ENCODE measurements at regions not wholly inside any gene's neighbourhood (a gene's known extent, or its start where the extent isn't known, plus 50 kb on each side); places are given as distances from the start of the nearest gene placed in this dataset.

DNA sequence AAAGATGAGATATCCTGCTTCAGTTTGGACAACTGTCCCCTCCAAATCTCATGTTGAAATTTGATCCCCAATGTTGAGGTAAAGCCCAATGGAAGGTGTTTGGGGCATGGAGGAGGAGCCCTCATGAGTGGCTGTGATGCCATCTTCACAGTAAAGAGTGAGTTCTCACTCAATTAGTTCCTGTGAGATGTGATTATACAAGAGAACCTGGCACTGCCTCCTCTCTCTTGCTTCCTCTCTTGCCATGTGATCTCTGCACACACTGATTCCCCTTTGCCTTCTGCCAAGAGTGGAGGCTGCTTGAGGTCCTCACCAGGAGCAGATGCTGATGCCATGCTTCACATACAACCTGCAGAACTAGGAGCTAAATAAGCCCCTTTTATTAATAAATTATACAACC lies 86.9 kb downstream of the HSPH1 start:
- TF ChIP-seq ELF4 (IDR thresholded peaks at IDR 0.05) (no peak), SP1 (IDR thresholded peaks at IDR 0.05) (no peak), NFRKB (IDR thresholded peaks at IDR 0.05) (no peak), TARDBP (IDR thresholded peaks at IDR 0.05) (no peak), FOXK2 (IDR thresholded peaks at IDR 0.05) (no peak), BHLHE40 (IDR thresholded peaks at IDR 0.05; ENCODE audit: borderline replicate concordance) (no peak), SUZ12 (IDR thresholded peaks at IDR 0.05) (no peak), FOXA1 (IDR thresholded peaks at IDR 0.05) (no peak)
